ENCODE measurements at regions not wholly inside any gene's neighbourhood (a gene's known extent, or its start where the extent isn't known, plus 50 kb on each side); places are given as distances from the start of the nearest gene placed in this dataset.
"Not testable (repeated sequence)": the region's sequence is repeated elsewhere in the genome, so short reads cannot be mapped to it uniquely, and the experiment has no call there.

DNA sequence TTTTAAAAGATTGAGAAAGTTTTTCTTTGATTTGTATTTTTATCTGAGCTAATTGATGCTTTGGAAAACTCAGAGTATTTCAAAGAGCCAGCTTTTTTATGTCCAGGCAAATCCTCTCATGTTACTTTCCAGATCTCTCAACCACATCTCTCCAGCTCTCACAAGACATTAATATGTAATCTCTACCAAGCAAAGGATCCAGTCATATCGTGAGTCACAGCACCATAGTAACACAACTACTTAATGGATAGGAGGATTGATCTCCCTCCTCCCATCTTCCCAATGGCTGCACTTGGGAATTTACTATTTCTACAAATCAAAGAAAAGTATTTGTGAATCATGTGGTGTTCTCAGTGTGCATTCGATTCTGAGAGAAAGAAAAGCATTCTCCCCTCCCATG lies 63.3 kb downstream of the POU4F1 start:
- intact Hi-C loops (cut with DNase I): no loop called here
- DNase-seq: no peak

- DNase-seq; intact Hi-C loops (cut with DNase I): not testable (repeated sequence)
Observed at GRCh38 chr13:78526044-78526443, 77.3 kb downstream of the POU4F1 start.

DNA sequence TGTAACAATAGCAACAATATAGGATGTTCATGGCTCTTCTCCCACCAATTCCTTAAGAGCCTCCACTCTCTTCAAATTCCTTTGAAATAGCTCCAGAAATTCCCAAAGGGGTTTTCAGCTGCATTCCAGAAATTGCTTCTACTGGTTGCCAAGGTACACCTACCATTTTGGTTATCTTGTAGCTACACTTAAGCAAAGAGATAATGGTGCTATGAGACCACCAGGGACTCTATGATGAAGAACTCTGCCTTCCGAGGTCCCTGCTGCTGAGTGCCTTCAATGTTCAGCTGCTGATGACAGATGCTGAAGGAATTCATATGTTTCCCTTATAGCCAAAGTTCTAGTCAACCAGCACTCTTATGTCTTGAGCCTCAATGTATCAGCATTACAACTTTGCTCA lies 78.4 kb downstream of the POU4F1 start:
- DNase-seq: no peak
- intact Hi-C loops (cut with DNase I): no loop called here

GRCh38 chr13:78521091-78521490 lies 82.3 kb downstream of the POU4F1 start:
- intact Hi-C loops (cut with DNase I): no loop called here
- DNase-seq: no peak

DNA sequence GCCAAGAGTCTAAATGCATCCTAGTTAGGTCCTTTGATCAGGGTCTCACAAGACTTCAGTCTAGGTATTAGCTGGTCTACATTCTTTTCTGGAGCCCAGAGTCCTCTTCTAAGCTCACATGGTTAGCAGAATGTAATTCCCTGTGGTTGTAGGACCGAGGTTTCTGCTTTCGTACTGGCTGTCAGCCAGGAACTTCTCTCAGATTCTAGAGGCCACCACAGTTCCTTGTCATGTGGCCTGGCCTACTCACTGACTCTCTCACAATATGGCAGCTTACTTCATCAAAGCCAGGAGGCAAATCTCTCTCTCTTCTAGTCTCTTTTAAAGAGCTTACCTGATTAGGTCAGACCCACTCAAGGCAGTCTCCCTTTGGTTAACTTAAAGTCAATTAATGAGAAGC lies 82.9 kb downstream of the POU4F1 start:
- intact Hi-C loops (cut with DNase I): no loop called here
- no peak for DNase-seq

- intact Hi-C loops (cut with DNase I); DNase-seq: not testable (repeated sequence)
Observed at GRCh38 chr13:78518482-78518881, 84.9 kb downstream of the POU4F1 start.

- no peak for DNase-seq
- intact Hi-C loops (cut with DNase I): no loop called here
Observed at GRCh38 chr13:78499802-78500201, 103.5 kb downstream of the POU4F1 start.

- no peak for DNase-seq
- intact Hi-C loops (cut with DNase I): no loop called here
Observed at GRCh38 chr13:78497702-78498355, 105.5 kb downstream of the POU4F1 start.

DNA sequence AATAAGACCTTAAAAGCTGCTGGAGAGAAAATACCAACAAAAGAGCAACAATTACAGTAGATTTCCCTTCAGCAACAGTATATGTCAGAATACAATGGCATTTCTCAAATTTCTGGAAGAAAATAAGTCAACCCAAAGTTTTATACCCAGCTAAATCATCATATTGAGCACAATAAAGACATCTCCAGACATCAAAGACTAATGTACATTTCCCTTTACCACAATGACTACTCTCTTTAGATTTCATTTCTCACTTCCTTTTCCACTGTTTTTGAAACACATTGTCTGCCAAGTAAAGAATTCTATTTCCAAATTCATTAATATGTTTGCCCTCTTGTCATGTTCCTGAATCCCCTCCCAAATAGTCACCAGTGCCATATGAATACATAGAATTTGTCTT lies 111.4 kb downstream of the POU4F1 start:
- DNase-seq: no peak
- intact Hi-C loops (cut with DNase I): no loop called here

DNA sequence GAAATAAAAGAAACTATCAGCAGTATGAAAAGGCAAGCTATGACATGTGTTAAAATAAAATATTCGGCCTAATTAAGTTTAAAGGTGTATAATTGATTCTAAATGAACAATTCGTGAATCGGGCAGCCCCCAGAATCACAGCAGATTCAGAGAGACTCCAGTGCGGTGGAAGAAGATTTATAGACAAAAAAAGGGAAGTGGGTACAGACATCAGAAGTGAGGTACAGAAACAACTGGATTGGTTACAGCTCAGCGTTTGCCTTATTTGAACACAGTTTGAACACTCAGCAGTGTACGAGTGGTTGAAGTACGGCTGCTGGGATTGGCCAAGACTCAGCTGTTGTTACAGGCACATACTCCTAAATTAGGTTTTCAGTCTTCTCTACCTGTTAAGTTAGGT lies 113.1 kb downstream of the POU4F1 start:
- intact Hi-C loops (cut with DNase I); DNase-seq: not testable (repeated sequence)

DNA sequence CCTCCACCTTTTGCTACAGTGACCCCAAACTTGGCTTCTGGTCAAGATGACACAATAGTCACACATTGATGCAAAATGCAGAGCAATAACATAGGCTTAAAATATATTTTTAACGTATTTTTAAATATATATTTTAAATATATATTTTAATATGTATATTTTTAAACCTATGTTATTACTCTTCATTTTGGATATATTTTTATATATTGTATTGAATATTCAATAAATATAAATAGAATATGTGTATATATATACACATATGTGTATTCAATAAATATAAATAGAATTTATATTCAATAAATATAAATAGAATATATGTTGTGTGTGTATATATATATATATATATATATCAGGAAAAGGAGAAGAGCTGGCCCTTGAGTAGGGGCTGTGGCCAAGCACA lies 115.6 kb downstream of the POU4F1 start:
- no peak for DNase-seq
- intact Hi-C loops (cut with DNase I): no loop called here

DNA sequence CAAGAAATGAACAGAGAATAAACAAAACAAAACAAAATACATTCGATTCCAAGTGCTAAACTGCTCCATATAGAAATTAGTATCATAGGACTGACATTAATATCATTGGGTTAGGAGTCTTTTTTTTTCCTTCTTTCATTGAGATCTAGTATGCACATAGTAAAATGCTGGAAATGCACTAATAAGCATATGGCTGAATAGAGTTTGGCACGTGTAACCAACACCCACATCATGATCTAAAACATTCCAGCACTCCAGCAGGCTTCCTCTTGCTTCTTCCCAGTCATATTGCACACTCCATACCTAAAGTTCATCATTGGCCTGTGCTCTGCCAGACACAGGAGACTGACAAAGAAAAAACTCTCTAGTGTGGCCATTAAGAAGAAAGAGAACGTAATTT lies 117.5 kb downstream of the POU4F1 start:
- DNase-seq: no peak
- intact Hi-C loops (cut with DNase I): no loop called here

GRCh38 chr13:78478183-78478582 lies 125.2 kb downstream of the POU4F1 start:
- intact Hi-C loops (cut with DNase I): no loop called here
- DNase-seq: no peak

- no peak for DNase-seq
- intact Hi-C loops (cut with DNase I): no loop called here
Observed at GRCh38 chr13:78476910-78477309, 126.4 kb downstream of the POU4F1 start.

DNA sequence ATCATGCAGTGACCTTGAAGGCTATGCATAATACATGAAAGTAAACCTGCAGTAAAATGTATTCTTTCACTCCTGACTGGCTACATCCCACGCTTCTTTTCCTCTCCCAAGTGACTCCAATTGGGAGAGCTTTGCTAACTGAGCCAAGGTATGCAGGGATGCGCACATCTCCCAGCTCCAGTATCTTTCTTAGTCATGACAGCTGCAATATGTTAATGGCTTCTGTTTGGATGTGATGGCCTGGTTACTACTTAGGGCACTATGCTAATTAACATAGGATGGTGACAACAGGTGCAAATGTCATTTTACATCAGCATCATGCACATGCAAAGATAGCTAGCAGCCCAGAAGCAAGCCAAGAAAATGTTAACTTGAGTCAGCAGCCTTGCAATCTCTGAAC lies 134.7 kb downstream of the POU4F1 start:
- DNase-seq: peak in 13 of 42 donors; percentile 2 to 57 (median 16)
- intact Hi-C loops (cut with DNase I): no loop called here

DNA sequence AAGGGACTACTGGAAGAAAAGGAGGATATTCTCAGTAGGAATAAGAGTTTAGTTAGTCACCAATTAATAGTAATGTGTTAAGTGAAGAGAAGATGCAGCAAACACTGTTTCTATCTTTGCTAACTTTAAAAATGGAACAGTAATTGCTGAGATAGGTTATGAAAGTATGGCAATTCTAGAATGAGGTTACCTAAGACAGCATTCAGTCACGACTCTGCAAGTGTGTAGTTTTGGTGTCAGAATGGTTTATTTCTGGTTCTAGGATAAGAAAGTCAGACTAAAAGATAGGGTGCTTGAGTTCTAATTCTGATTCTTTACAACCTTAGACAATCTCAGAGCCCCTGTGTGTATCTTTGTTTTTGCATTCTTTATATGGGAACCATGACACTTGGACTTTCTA lies 138.1 kb downstream of the POU4F1 start:
- intact Hi-C loops (cut with DNase I): no loop called here
- no peak for DNase-seq

- intact Hi-C loops (cut with DNase I): no loop called here
Observed at GRCh38 chr13:78460176-78460575, 143.2 kb downstream of the POU4F1 start.

GRCh38 chr13:78443839-78444238 lies 159.5 kb downstream of the POU4F1 start:
- intact Hi-C loops (cut with DNase I): no loop called here
- DNase-seq: no peak

More at GRCh38 chr13:78460176-78460575, 143.2 kb downstream of the POU4F1 start:
- DNase-seq: no peak

DNA sequence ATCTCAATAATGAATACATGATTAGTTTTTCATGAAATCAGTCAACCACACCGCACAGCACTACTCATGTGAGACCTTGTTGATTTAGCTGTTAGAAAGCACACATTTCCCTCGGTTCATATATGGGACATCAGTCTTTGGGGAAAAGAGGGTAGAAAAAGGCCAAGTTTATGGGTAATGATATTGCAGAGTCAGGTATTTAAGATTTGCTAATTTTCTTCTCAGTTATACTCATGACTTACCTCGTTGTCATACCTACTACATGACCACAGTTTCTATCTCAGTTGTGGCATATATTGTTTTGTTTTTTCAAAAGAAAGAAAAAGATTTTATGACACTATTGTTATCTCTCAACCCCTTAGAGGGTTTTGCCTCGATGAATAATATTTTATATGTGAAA lies 165.6 kb downstream of the POU4F1 start:
- intact Hi-C loops (cut with DNase I): no loop called here
- no peak for DNase-seq

GRCh38 chr13:78436311-78436710 lies 167.0 kb downstream of the POU4F1 start:
- no peak for DNase-seq
- intact Hi-C loops (cut with DNase I): no loop called here

- intact Hi-C loops (cut with DNase I): no loop called here
- DNase-seq: no peak
Observed at GRCh38 chr13:78431328-78431727, 172.0 kb downstream of the POU4F1 start.

DNA sequence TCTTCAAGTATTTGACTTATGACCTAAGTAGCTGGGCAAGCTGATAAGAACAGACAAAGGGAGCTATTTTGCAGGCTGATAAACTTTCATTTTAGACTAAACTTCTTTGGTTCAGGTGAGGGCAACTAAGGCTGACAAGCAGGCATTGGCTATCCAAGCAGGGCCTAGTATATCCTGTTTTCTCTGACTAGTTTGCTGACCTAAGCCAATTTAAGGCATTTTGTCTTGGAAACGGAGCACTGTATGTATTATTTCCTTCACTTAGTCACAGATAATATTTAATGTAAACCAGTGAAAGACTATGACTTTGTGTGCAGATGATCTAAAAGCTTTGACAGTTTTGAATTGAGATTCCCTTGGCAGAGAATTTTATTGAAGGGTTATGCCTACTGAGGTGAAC lies 172.5 kb downstream of the POU4F1 start:
- DNase-seq: no peak
- intact Hi-C loops (cut with DNase I): no loop called here
